GM10266 (cell line): ENCODE measurements at regions not wholly inside any gene's neighbourhood (a gene's known extent, or its start where the extent isn't known, plus 50 kb on each side); places are given as distances from the start of the nearest gene placed in this dataset.

Experiments used
- DNase-seq: peaks from one replicate; pipeline ENCODE4 v3.0.0; 2012; ENCODE audit errors: extremely low spot score
- CTCF ChIP-seq: IDR thresholded peaks from 2 replicates; pipeline ENCODE4 v1.5.1; 2012; ENCODE audit warnings: mild to moderate bottlenecking, low read depth; ENCODE audit not compliant: control insufficient read depth, insufficient read depth; ENCODE audit errors: missing control alignments

- no peak for DNase-seq
- TF ChIP-seq CTCF = no peak
Observed at GRCh38 chr12:59973515-59973914, 377.7 kb downstream of the SLC16A7 start.

- no peak for TF ChIP-seq CTCF
- DNase-seq = no peak
Observed at GRCh38 chr12:59977779-59978178, 381.9 kb downstream of the SLC16A7 start.

GRCh38 chr12:59980476-59980875 lies 384.6 kb downstream of the SLC16A7 start:
- no peak for DNase-seq
- TF ChIP-seq CTCF = no peak

GRCh38 chr12:59999291-59999690 lies 403.5 kb downstream of the SLC16A7 start:
- no peak for DNase-seq
- TF ChIP-seq CTCF = no peak

- no peak for TF ChIP-seq CTCF
- DNase-seq = no peak
Observed at GRCh38 chr12:60010486-60010885, 414.7 kb downstream of the SLC16A7 start.

GRCh38 chr12:60012659-60013058 lies 416.8 kb downstream of the SLC16A7 start:
- DNase-seq = no peak
- TF ChIP-seq CTCF = no peak

- no peak for DNase-seq
- TF ChIP-seq CTCF = no peak
Observed at GRCh38 chr12:60014436-60014835, 418.6 kb downstream of the SLC16A7 start.
